ENCODE measurements at regions not wholly inside any gene's neighbourhood (a gene's known extent, or its start where the extent isn't known, plus 50 kb on each side); places are given as distances from the start of the nearest gene placed in this dataset.
A peak's percentile ranks its signal among the peaks of the same experiment; 100 is the strongest.

DNA sequence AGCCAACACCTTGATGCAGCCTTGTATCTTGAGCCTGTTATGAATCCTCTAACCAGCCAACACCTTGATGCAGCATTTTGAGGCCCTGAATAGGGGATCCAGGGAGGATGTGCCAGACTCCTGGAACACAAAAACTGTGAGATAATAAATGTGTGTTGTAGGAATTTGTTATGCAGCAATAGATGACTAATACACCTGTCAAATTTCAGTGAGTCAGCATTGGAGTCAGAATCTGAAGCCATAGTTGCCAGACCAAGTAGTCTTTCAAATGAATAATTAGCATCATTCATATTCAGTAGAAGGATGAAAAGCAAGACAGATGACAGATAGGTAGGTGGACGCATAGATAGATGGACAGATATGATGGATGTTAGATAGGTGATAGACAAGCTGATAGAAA is 942.5 kb upstream of the SLC39A10 start:
- Histone ChIP-seq H3K9ac (ENCODE audit: low read depth, low read length, poor library complexity, severe bottlenecking) (no peak overlapping the region), H2AFZ (ENCODE audit: low read length) (no peak overlapping the region), H3K79me2 (ENCODE audit: insufficient read depth, low read length) (no peaks in the 10 kb centered on the region), H3F3A (ENCODE audit: low read depth) (no peaks in the 10 kb centered on the region; the same call in 1 of the 2 replicates), H3K4me3 (ENCODE audit: low read length, poor library complexity, severe bottlenecking) (no peak overlapping the region), H4K20me1 (ENCODE audit: insufficient read depth, low read length, poor library complexity, severe bottlenecking) (no peaks in the 10 kb centered on the region), H3K9me2 (replicated peaks; ENCODE audit: low read depth, low read length) (no peaks in the 10 kb centered on the region), H3K36me3 (ENCODE audit: insufficient read depth, low read length) (no peaks in the 10 kb centered on the region), H3K9me3 (ENCODE audit: insufficient read depth, low read depth, low read length) (no peaks in the 10 kb centered on the region), H3K4me1 (ENCODE audit: insufficient read depth, low read length, poor library complexity, severe bottlenecking) (peaks cover 17% of the 10 kb centered on the region), H3K4me2 (ENCODE audit: low read depth, low read length, poor library complexity, severe bottlenecking) (no peak overlapping the region), H3K27me3 (ENCODE audit: insufficient read depth, low read length, poor library complexity, severe bottlenecking) (no peaks in the 10 kb centered on the region)
- no peak for TF ChIP-seq EZH2phosphoT487 (IDR thresholded peaks at IDR 0.05; ENCODE audit: borderline replicate concordance)
- TF ChIP-seq, protein P1, sequence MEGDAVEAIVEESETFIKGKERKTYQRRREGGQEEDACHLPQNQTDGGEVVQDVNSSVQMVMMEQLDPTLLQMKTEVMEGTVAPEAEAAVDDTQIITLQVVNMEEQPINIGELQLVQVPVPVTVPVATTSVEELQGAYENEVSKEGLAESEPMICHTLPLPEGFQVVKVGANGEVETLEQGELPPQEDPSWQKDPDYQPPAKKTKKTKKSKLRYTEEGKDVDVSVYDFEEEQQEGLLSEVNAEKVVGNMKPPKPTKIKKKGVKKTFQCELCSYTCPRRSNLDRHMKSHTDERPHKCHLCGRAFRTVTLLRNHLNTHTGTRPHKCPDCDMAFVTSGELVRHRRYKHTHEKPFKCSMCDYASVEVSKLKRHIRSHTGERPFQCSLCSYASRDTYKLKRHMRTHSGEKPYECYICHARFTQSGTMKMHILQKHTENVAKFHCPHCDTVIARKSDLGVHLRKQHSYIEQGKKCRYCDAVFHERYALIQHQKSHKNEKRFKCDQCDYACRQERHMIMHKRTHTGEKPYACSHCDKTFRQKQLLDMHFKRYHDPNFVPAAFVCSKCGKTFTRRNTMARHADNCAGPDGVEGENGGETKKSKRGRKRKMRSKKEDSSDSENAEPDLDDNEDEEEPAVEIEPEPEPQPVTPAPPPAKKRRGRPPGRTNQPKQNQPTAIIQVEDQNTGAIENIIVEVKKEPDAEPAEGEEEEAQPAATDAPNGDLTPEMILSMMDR (conservative IDR thresholded peaks at IDR 0.05; ENCODE audit: low read length) = no peak

DNA sequence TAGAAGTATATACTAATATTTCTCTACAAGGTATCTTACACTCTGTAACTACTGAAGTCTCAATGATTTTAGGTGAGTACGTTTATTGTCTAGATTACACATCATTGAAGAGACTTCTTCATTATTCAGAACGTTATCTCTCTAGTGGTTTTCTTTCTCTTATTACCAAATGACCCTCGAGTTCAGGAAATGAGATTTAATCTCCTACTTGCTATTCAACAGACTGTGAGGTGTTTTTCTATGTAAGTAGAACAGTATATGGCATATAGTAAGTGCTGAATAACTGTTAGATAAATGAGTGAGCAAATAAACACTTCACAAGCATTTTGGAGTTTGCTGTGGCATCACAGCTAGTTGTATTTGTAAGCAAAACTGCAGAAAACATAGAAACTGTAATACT is 947.2 kb upstream of the SLC39A10 start:
- Histone ChIP-seq H3K9me2 (replicated peaks; ENCODE audit: low read depth, low read length) (no peaks in the 10 kb centered on the region), H2AFZ (ENCODE audit: low read length) (no peak overlapping the region), H3K4me1 (ENCODE audit: insufficient read depth, low read length, poor library complexity, severe bottlenecking) (peaks cover 19% of the 10 kb centered on the region), H3K9ac (ENCODE audit: low read depth, low read length, poor library complexity, severe bottlenecking) (no peak overlapping the region), H3K9me3 (ENCODE audit: insufficient read depth, low read depth, low read length) (no peaks in the 10 kb centered on the region), H3F3A (ENCODE audit: low read depth) (no peaks in the 10 kb centered on the region; the same call in 1 of the 2 replicates), H3K4me3 (ENCODE audit: low read length, poor library complexity, severe bottlenecking) (peak overlapping the region; percentile 32), H3K36me3 (ENCODE audit: insufficient read depth, low read length) (no peaks in the 10 kb centered on the region), H3K4me2 (ENCODE audit: low read depth, low read length, poor library complexity, severe bottlenecking) (peak overlapping the region; percentile 56), H4K20me1 (ENCODE audit: insufficient read depth, low read length, poor library complexity, severe bottlenecking) (no peaks in the 10 kb centered on the region), H3K79me2 (ENCODE audit: insufficient read depth, low read length) (no peaks in the 10 kb centered on the region), H3K27me3 (ENCODE audit: insufficient read depth, low read length, poor library complexity, severe bottlenecking) (no peaks in the 10 kb centered on the region)
- TF ChIP-seq, protein P1 (conservative IDR thresholded peaks at IDR 0.05; ENCODE audit: low read length) = no peak
- no peak for TF ChIP-seq EZH2phosphoT487 (IDR thresholded peaks at IDR 0.05; ENCODE audit: borderline replicate concordance)

DNA sequence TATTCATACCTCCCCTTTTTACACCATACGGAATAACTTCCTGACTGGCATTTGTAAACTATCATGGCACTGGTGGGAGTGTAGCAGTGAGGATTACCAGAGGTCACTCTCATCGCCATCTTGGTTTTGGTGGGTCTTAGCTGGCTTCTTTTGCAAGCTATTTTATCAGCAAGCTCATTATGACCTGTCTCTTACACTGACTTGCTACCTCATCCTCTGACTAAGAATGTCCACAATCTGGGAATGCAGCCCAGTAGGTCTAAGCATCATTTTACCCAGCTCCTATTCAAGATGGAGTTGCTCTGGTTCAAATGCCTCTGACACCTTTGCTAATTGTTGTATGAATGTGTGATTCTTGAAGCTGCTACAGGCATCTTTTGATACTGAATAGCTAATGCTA is 950.8 kb upstream of the SLC39A10 start:
- Histone ChIP-seq H3K4me2 (ENCODE audit: low read depth, low read length, poor library complexity, severe bottlenecking) (no peak overlapping the region), H3F3A (ENCODE audit: low read depth) (no peaks in the 10 kb centered on the region; the same call in 1 of the 2 replicates), H3K27me3 (ENCODE audit: insufficient read depth, low read length, poor library complexity, severe bottlenecking) (no peaks in the 10 kb centered on the region), H3K4me3 (ENCODE audit: low read length, poor library complexity, severe bottlenecking) (no peak overlapping the region), H4K20me1 (ENCODE audit: insufficient read depth, low read length, poor library complexity, severe bottlenecking) (no peaks in the 10 kb centered on the region), H3K9ac (ENCODE audit: low read depth, low read length, poor library complexity, severe bottlenecking) (no peak overlapping the region), H2AFZ (ENCODE audit: low read length) (no peak overlapping the region), H3K9me2 (replicated peaks; ENCODE audit: low read depth, low read length) (no peaks in the 10 kb centered on the region), H3K79me2 (ENCODE audit: insufficient read depth, low read length) (no peaks in the 10 kb centered on the region), H3K9me3 (ENCODE audit: insufficient read depth, low read depth, low read length) (no peaks in the 10 kb centered on the region), H3K36me3 (ENCODE audit: insufficient read depth, low read length) (no peaks in the 10 kb centered on the region), H3K4me1 (ENCODE audit: insufficient read depth, low read length, poor library complexity, severe bottlenecking) (peaks cover 21% of the 10 kb centered on the region)
- TF ChIP-seq EZH2phosphoT487 (IDR thresholded peaks at IDR 0.05; ENCODE audit: borderline replicate concordance) = no peak
- TF ChIP-seq, protein P1 (conservative IDR thresholded peaks at IDR 0.05; ENCODE audit: low read length) = no peak
